Calu3 (cell line): ENCODE measurements at regions not wholly inside any gene's neighbourhood (a gene's known extent, or its start where the extent isn't known, plus 50 kb on each side); places are given as distances from the start of the nearest gene placed in this dataset.

Experiments used
- BruUV-seq: library from RNA; stranded (reverse); fragments of 400-500 nt; replicated peaks from 2 replicates; lab custom pipeline; 2021; lab: Mats Ljungman, UMichigan
- CTCF ChIA-PET: fragments of 300-600 bp; sonication (Branson Sonifier 250); formaldehyde crosslinking; loops from one replicate; lab custom pipeline; 2022; ENCODE audit warnings: antibody characterized with exemption; lab: Charles Lee
- DNase-seq: peaks from one replicate; pipeline ENCODE4 v3.0.0; 2022
- H3K27ac Mint-ChIP-seq: one replicate; pipeline ENCODE4 v1.8.0; 2022; ENCODE audit warnings: mixed read lengths; ENCODE audit not compliant: unreplicated experiment
- H3K27me3 Mint-ChIP-seq: one replicate; pipeline ENCODE4 v1.8.0; 2022; ENCODE audit warnings: mixed read lengths; ENCODE audit not compliant: unreplicated experiment
- H3K36me3 Mint-ChIP-seq: one replicate; pipeline ENCODE4 v1.8.0; 2022; ENCODE audit warnings: mild to moderate bottlenecking, moderate library complexity, mixed read lengths; ENCODE audit not compliant: insufficient read depth, unreplicated experiment
- H3K4me1 Mint-ChIP-seq: one replicate; pipeline ENCODE4 v1.8.0; 2022; ENCODE audit warnings: mild to moderate bottlenecking, low read depth, mixed read lengths; ENCODE audit not compliant: unreplicated experiment
- H3K4me3 Mint-ChIP-seq: one replicate; pipeline ENCODE4 v1.8.0; 2022; ENCODE audit warnings: mild to moderate bottlenecking, low read depth, moderate library complexity, mixed read lengths; ENCODE audit not compliant: unreplicated experiment
- H3K9me3 Mint-ChIP-seq: one replicate; pipeline ENCODE4 v1.8.0; 2022; ENCODE audit warnings: low read depth, mixed read lengths; ENCODE audit not compliant: unreplicated experiment
- intact Hi-C: fragments of 100-400 bp; cut with micrococcal nuclease; formaldehyde crosslinking; loops from one replicate; pipeline ENCODE4 v1.10.0; 2022; ENCODE audit not compliant: unreplicated experiment
- TF ChIP-seq, protein P1 (sequence below): fragments of 200-600 bp; IDR thresholded peaks from one replicate; pipeline ENCODE4 v1.8.0; 2022; ENCODE audit warnings: antibody characterized with exemption; ENCODE audit not compliant: unreplicated experiment

DNA sequence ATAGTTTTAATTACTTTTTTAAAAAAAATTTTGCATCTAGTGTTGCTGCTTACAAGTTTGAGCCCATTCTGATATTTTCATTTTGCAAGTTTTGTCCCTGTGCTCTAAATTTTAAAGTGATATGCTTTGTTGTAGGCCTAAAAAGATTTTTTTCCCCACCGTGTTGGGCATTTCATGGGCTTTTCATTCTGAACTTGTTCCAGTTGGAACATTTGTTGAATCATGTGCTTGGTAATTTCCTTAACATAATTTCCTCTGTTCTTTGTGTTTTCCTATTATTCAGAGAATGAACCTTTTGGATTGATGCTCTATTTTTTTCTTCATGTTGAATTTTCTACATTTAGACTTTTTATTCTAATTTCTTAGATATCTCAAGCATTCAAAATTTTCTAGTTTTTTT lies 206.4 kb upstream of the SPRY2 start:
- CTCF ChIA-PET = no interaction called here
- BruUV-seq = no TSS peak
- peaks cover 5% of the 10 kb centered on the region for H3K4me1 Mint-ChIP-seq
- no peaks in the 10 kb centered on the region for H3K36me3 Mint-ChIP-seq
- no peaks in the 10 kb centered on the region for H3K27me3 Mint-ChIP-seq
- H3K27ac Mint-ChIP-seq = no peak overlapping the region
- H3K4me3 Mint-ChIP-seq = no peak overlapping the region
- no peak for DNase-seq
- H3K9me3 Mint-ChIP-seq = no peaks in the 10 kb centered on the region
- TF ChIP-seq, protein P1, sequence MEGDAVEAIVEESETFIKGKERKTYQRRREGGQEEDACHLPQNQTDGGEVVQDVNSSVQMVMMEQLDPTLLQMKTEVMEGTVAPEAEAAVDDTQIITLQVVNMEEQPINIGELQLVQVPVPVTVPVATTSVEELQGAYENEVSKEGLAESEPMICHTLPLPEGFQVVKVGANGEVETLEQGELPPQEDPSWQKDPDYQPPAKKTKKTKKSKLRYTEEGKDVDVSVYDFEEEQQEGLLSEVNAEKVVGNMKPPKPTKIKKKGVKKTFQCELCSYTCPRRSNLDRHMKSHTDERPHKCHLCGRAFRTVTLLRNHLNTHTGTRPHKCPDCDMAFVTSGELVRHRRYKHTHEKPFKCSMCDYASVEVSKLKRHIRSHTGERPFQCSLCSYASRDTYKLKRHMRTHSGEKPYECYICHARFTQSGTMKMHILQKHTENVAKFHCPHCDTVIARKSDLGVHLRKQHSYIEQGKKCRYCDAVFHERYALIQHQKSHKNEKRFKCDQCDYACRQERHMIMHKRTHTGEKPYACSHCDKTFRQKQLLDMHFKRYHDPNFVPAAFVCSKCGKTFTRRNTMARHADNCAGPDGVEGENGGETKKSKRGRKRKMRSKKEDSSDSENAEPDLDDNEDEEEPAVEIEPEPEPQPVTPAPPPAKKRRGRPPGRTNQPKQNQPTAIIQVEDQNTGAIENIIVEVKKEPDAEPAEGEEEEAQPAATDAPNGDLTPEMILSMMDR = no peak
- intact Hi-C loops = no loop called here

DNA sequence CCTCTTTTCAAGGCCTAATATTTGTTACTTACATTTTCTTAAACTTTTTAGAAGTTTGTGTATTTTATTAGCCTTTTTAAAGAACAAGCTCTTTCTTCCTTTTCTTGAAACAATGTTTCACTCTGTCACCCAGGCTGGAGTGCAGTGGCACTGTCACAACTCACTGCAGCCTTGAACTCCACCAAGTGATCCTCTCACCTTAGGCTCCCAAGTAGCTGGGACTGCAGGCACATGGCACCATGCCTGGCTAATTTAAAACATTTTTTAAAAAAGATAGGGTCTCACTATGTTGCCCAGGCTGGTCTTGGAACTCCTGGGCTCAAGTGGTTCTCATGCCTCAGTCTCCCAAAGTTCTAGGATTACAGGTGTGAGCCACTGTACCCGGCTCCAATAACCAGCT lies 192.2 kb upstream of the SPRY2 start:
- no peak overlapping the region for H3K4me3 Mint-ChIP-seq
- H3K27me3 Mint-ChIP-seq = no peaks in the 10 kb centered on the region
- no peaks in the 10 kb centered on the region for H3K36me3 Mint-ChIP-seq
- CTCF ChIA-PET = no interaction called here
- intact Hi-C loops = no loop called here
- H3K9me3 Mint-ChIP-seq = no peaks in the 10 kb centered on the region
- DNase-seq = no peak
- TF ChIP-seq, protein P1 = no peak
- H3K4me1 Mint-ChIP-seq = no peaks in the 10 kb centered on the region
- H3K27ac Mint-ChIP-seq = no peak overlapping the region
- no TSS peak for BruUV-seq

DNA sequence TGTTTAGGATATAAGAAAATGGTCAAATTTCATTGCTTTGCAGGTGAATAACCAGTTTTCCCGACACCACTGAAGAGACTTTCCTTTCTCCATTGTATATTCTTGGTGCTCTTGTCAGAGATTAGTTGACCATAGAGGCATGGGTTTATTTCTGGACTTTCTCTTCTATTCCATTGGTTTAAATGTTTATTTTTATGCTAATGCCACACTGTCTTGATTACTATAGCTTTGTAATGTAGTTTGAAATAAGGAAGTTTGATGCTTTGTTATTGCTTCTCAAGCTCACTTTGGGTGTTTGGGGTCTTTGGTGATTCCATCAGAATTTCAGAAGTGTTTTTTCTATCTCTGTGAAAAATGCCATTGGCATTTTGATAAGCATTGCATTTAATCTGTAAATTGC lies 190.0 kb upstream of the SPRY2 start:
- intact Hi-C loops = no loop called here
- DNase-seq = no peak
- Mint-ChIP-seq H3K4me1 (no peaks in the 10 kb centered on the region), H3K4me3 (no peak overlapping the region), H3K27me3 (no peaks in the 10 kb centered on the region), H3K27ac (no peak overlapping the region), H3K9me3 (no peaks in the 10 kb centered on the region), H3K36me3 (no peaks in the 10 kb centered on the region)
- no TSS peak for BruUV-seq
- CTCF ChIA-PET = no interaction called here
- TF ChIP-seq, protein P1 = no peak

DNA sequence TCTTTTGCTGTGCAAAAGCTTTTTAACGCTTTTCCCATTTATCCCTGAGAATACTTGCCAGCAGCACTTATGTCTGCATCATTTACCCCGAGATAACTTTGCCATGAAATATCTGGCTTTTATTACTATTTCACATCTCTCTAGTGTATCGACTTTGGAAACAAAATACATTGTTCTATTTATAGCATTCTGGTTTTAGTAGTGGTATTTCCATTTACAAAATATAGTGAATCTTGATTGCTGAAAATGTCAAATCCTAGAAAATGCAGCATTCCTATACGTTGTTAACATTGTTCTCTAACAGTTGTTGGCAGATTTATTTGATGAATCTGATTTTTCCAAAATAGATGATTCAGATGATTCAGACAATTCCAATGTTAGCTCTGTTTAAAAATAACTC lies 189.3 kb upstream of the SPRY2 start:
- TF ChIP-seq, protein P1 = no peak
- no peaks in the 10 kb centered on the region for H3K4me1 Mint-ChIP-seq
- H3K4me3 Mint-ChIP-seq = no peak overlapping the region
- no peak overlapping the region for H3K27ac Mint-ChIP-seq
- no peaks in the 10 kb centered on the region for H3K27me3 Mint-ChIP-seq
- CTCF ChIA-PET = no interaction called here
- H3K9me3 Mint-ChIP-seq = no peaks in the 10 kb centered on the region
- no peak for DNase-seq
- no peaks in the 10 kb centered on the region for H3K36me3 Mint-ChIP-seq
- BruUV-seq = no TSS peak
- intact Hi-C loops = no loop called here
